Limb (tissue), 2 donors: ENCODE measurements at regions not wholly inside any gene's neighbourhood (a gene's known extent, or its start where the extent isn't known, plus 50 kb on each side); places are given as distances from the start of the nearest gene placed in this dataset.

Experiments used
- DNase-seq, 2 donors: peaks; one replicate each; pipeline ENCODE4 v3.0.0-alpha.2; 2016; ENCODE audit errors: extremely low spot score in 2 of 2

DNA sequence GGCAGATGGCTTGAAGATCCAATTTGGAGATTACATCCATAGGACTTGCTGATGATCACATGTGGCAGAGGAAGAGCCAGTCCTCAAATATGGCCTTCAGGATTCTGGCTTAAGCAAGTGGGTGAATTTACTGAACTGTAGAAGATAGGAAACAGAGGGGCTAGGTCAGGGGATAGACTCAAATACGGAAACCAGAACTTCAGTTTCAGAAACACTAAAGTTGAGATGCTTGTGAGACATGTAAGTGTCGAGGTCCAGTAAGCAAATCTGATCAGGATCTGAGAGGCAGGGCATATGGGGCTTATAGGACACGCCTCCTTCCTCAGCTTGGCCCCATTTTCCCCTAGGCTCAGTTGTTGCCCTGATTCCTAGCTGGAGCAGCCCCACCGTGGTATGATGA lies 107.7 kb downstream of the LBH start:
- no peak for DNase-seq

GRCh38 chr2:30341500-30342267 lies 105.4 kb upstream of the LCLAT1 start:
- DNase-seq = no peak

- peak; percentile 24 to 60 for DNase-seq
Observed at GRCh38 chr2:30346471-30347169, 100.4 kb upstream of the LCLAT1 start.

- DNase-seq = no peak
Observed at GRCh38 chr2:30348825-30349224, 98.2 kb upstream of the LCLAT1 start.

DNA sequence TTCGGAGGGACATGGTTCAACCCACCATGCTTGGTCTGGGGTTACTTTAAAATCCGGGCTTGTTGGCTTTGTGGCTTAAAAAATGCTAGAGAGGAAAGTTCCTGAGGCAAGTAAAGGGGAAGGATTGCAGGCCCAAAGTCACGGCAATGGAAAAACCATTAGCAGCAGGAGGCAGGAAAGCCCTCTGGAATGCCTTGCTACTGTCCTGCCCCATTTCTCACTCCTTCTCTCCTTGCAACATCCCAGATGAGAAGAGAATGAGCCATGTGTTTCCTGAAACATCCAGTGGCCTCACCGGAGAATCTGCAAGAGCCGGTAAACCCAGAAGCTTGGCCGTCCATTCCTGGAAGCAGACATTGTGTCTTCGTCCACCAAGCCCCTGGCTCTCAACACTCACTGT lies 97.4 kb upstream of the LCLAT1 start:
- no peak for DNase-seq

DNA sequence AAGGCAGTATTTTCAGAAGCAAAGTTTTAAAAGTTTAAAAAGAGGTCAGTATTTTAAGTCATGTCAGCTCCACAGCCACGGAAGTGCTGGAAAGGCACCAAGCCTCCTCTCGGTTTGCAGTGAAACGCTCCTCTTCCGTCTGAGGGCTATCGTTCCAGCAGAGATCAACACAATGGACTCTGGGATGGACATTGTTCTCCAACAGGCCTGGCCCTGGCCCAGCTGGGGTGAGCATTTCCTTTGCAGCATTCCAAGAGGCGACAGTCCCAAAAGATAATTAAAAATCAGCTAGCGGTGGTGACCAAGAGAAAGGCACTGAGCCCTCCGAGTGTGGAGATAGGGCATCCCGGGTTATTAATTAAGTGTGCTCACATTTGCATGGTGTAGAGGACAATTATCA lies 95.9 kb upstream of the LCLAT1 start:
- DNase-seq = no peak

- no peak for DNase-seq
Observed at GRCh38 chr2:30351949-30352348, 95.1 kb upstream of the LCLAT1 start.

- no peak for DNase-seq
Observed at GRCh38 chr2:30354150-30354549, 92.9 kb upstream of the LCLAT1 start.

DNA sequence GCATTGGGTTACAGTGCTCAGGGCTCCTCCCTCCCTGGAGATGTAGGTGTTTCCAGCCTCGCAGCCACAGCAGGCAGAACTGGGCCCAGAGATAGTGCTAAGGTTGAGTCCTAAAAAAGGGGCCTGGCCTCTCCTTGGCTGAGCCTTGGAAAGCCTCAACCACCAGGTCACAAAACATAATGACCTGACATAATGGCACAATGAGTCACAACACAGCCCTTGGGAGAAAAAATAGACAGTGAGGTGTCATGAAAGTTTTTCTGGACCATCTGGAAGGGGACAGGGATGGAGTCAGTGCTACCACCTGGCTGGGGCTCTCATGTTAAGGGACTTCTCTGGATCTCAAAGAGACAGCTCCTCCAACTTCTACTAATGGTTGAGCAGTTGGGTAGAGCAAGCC lies 92.4 kb upstream of the LCLAT1 start:
- DNase-seq = no peak

DNA sequence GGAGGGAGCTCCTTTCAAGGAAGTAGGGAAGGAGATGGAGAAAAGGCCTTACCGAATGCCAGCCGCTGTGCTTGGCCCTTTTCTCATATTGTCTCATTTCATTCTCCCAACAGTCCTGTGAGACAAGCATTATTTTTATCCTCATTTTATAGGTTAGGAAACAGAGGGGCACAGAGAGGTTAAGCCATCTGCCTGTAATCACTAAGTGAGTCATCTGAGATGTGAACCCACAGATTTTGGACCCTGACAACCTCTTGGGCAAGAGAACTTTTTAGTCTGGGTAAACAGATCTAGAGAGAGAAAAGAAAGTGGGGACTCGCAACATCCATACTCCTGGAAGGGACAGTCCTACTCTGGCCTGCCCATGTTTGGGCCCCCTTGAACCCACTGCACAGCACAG lies 91.7 kb upstream of the LCLAT1 start:
- no peak for DNase-seq

GRCh38 chr2:30356071-30356470 lies 91.0 kb upstream of the LCLAT1 start:
- DNase-seq = no peak

- DNase-seq = no peak
Observed at GRCh38 chr2:30356776-30357175, 90.3 kb upstream of the LCLAT1 start.

GRCh38 chr2:30358351-30358750 lies 88.7 kb upstream of the LCLAT1 start:
- DNase-seq = no peak

DNA sequence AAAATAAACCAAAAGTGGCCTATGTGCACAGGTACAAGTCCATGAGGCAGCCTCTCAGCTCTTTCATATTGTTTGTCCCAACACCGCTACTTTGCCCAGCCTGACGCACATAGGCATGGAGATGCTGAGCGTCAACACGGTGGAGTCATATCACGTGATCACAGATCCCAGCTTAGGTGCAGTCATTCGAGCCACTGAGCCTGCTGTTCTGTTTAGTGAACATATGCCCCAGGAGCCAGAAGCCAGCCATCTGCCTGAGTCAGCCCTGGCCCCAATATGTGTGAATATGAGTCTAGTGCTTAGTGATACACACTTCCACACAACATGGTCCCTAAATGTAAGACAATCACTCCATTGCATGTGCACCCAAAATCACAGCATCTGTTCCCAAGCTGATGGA lies 88.2 kb upstream of the LCLAT1 start:
- no peak for DNase-seq

DNA sequence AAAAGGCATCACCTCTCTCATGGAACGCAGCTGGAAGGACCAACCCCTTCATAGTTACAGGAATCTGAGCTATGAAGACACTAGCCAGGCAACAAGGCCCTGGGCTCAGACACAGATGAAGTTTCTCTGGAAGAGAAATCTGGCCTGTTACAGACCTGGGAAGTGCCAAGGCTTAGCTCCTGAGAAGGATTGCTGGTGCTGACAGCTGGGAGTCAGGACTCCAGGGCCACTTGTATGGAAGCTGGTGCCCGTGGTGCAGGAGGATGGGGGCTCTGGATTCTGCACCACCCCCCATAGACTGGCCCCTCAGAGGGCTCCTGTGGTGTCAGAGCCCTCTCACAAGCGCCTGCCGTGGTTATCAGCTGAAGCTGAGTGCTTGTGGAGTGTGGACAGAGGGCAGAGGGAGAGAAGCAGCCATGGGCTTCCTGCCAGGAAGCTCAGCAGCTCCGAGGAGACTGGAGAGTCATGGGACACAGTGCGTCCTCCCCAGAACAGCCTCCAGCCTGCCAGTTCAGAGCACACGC lies 87.3 kb upstream of the LCLAT1 start:
- DNase-seq = no peak

DNA sequence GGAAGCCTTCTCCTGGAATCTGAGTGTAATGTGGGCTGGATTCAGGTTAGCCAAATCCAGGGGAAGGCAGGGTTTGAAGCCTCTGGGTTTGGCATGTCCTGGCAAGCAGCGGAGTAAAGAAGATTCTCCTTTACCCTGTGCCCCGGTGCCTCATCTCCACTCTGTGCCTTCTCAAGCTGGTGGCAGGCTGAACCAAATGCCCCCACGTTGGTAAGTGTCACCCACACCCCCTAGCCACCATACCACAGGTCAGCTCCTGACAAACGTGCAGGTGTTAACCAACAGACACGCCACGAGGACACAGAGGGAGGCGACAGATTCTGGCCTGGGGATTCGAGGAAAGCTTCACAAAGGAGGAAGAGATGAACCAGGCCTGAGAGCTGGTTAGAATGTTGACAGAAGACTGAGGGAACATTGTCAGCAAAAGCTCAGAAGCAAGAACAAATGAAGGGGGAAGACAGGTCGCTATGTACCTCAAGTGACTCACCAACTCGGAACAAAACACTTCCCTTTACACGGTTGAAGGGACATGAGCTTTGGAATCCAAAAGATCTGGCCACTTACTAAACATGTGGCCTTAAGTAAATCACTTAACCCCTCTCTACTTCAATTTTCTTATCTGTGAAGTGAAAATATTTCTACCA lies 85.2 kb upstream of the LCLAT1 start:
- no peak for DNase-seq

DNA sequence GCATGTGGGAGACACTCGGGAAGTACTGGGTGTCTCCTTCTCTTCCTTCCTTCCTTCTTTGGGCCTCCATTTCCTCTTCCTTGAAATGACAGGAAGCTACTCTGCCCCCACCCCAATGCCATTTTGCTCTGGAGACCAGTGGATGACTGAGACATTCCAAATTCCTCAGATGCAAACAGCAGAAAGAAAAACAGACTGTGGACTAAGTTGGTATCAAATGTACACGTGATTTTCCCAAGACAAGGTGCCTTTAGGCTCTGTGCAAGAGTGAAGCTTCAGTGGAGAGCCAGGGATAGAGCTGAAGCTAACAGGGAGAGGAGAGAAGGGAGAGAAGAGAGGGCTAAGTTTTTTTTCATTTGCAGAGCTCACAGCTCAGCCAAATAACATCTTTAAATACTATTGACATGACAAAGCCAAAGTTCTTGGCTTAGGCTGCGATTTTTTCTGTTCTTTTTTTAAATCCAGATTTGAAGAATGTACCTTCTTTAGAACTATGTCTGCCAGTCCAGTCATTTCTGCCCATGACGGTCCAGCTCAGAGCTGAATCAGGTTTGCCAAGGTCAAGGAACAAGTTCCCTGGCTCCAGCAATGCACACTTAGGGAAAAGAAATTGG lies 84.5 kb upstream of the LCLAT1 start:
- no peak for DNase-seq

- DNase-seq = no peak
Observed at GRCh38 chr2:30363406-30363805, 83.6 kb upstream of the LCLAT1 start.

- DNase-seq = no peak
Observed at GRCh38 chr2:30365201-30365600, 81.8 kb upstream of the LCLAT1 start.

GRCh38 chr2:30366199-30366691 lies 80.8 kb upstream of the LCLAT1 start:
- no peak for DNase-seq

- no peak for DNase-seq
Observed at GRCh38 chr2:30367232-30368070, 79.6 kb upstream of the LCLAT1 start.
